ENCODE measurements at regions not wholly inside any gene's neighbourhood (a gene's known extent, or its start where the extent isn't known, plus 50 kb on each side); places are given as distances from the start of the nearest gene placed in this dataset.

DNA sequence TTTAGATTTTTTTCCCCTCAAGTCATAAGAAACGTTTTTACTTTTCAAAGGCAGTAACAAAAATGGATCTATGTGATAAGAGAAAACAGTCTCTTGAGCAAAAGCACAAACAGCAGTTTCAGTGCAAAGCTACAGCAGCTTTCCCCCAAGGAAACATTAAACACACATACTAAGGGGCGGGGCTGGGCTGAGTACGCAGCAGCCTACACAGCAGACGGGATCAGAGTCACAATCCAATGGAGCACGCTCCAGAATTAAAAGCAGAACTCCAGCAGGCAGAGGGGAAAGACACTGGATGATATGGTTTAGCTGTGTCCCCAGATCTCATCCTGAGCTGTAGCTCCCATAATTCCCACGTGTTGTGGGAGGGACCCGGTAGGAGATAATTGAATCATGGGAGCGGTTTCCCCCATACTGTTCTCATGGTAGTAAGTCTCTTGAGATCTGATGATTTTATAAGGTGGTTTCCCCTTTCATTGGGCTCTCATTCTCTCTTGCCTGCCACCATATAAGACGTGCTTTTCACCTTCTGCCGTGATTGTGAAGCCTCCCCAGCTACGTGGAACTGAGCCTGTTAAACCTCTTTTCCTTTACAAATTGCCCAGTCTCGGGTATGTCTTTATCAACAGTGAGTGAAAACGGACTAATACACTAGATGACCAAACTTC is 116.2 kb upstream of the SLCO3A1 start:
- DNase-seq (ENCODE audit: low read depth), result no peak

DNA sequence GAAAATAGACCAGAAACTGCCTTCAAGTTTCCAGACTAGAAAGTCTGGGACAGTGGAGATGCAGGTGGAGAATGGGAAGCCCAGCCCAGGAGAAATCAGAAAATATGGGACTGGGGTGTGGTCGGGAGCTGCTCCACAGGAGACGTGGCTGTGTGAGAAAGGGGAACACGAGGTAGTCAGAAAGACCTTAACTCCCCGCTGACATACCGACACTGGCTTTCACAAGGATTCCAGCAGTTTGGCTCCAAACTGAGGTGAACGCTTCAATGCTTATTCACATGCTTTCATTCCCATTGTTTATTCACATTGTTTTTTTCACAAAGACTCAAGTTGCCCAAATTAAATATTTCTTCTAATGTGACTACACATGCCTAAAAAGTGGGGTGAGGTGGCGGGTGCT is 111.5 kb upstream of the SLCO3A1 start:
- no peak for DNase-seq (ENCODE audit: low read depth)

DNA sequence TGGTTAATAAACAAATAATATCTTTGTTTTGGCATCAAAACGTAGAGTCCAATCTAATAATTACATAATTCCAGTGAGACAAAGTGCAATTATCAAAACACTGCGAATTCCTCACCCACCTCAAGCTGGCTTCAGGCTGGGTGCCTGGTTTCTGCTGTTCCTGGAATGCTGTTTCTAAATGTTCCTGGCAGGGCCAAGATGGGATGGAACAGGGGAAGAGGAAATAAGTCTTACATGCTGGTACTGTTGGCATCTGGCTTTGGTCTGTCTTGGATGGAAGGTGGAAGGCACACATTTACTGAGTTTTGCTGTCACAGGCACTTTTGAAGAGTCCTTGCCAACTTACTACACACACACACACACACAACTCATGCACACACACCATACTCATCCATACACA is 101.9 kb upstream of the SLCO3A1 start:
- no peak for DNase-seq (ENCODE audit: low read depth)

DNA sequence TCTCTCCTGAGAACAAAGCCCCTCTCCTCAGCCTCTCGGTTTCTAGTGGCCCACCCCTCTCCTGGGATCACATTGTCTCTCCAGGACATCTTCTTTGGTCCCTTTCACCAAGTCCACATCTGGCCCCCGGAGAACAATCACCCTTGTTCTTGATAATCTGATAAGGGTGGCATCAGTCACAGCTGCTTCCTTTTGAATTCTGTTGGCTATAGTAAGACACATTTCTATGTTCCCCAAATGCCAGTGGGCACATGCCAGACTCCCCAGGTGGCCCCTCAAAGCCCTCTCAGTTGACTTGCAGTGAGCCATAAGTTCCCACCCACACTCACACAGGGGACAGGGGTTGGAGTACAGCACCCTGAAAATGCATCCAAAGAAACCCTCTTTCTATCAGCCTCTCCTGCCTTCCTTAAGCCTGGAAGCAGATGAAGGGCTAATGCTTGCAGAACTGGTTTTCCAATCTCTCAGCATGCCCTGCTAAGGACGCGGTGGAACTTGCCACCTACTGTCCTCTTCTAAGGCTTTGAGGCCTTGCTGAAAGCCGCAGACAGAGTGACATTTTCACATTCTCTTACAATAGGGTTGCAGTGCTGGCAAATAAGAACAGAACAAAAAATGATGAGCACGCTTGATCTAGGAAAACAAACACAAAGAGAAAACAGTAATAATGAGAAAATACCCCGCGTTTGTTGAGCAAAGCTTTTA is 101.3 kb upstream of the SLCO3A1 start:
- no peak for DNase-seq (ENCODE audit: low read depth)

DNA sequence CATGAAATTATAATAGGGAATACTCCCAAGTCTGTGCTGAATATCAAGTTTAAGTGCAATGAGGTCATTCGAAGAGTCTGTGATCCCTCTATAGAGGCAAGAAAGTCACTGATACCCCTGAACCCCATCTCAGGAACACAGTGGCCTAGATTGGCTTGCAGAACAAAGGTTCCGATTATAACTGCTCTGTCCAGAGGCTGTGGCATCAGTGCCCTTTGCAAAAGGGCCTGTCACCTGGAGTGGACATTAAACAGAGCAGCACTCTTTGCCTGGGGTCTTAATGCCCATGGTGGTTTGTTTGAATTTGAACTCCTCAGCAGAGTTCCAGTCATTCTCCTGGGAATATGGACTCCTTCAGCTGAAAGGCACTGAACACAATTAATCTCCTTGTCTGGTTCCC is 93.9 kb upstream of the SLCO3A1 start:
- no peak for DNase-seq (ENCODE audit: low read depth)

DNA sequence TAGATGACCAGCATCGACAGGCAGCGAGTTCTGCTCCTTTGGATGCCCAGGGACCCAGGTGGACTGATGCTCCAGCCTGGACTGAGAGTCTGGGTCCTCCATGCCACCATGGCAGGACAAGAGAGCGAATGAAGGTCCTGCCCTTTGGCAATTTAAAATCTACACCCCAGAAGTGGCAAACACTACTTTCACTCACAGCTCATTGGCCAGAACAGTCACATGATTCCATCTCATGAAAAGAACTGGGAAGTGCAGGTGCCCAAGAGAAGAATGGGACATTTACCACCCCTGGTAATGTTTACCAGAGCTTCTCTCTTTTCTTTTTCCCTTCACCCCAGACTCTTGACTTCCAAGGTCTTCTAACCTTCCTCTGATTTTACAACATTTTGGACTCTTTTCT is 87.8 kb upstream of the SLCO3A1 start:
- no peak for DNase-seq (ENCODE audit: low read depth)

DNA sequence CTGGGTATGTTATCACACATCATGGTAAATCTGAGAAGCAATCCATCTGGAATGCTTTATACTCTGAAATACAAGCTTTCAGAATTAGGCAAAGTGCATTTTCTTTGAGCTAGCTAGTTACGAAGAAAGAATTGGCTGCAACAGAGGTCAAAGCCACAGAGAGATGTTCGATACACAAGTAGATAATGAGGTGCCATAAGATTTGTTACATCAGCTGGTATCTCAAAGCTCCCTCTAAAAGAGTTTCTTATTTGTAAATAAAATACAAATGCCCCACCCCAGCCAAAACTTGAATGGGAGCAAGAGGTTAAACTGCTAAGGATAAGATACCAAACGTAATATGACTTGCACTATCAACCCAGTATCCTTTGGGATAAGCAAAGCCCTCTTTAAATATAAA is 84.0 kb upstream of the SLCO3A1 start:
- DNase-seq (ENCODE audit: low read depth), result no peak

DNA sequence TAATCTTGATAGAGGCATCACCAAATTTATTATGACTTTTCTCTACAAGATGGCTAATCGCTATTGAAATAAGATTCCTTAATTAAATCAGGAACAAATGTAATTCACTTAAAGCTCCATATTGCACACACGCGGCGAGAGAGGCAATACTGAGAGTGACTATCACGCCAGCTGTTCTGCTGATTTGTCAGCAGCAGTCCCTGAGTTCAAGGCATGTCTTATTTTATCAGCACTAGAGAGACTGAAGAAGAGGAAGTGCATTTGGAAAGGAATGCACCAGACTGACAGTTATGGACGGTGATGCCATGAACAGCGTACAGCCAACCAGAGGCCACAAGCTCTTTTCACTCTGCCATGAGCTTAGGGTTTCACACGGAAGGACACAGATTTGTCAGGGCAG is 83.6 kb upstream of the SLCO3A1 start:
- no peak for DNase-seq (ENCODE audit: low read depth)

DNA sequence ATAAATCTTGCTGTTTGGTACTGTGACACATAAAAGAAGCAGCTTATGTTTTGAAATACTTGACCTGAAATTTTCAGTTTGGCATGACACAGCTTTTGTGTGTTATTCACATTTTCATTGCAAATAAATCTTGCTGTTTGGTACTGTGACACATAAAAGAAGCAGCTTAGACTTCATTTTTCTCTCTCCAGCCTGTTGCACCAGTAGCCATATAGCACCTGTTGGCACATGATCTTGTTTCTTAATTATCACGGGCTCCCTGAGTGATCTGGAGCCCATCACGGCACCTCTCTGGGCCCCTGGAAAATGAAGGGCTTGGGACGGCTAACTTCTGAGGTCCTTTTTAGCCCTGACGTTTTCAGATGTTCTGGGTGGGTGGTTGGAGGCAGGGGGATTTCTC is 77.4 kb upstream of the SLCO3A1 start:
- DNase-seq (ENCODE audit: low read depth), result no peak

DNA sequence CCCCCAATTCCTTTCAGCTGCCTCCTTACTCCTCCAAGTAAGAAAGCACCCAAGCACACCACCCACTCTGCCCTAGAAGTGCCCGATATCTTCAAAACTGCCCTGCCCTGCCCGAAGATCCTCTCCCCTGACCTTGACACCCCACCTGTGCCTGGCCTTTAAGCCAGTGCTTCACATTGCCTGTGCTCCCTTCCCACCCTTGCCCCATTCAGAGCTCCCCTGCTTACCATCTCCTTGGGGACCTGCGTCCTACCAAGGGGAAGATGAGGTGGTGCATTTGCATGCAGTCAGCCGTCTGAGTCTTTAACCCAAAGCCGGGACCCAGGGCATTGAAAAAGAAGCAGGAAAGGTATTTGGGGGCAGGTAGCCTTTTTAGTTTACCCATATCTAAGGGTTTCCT is 73.5 kb upstream of the SLCO3A1 start:
- no peak for DNase-seq (ENCODE audit: low read depth)

DNA sequence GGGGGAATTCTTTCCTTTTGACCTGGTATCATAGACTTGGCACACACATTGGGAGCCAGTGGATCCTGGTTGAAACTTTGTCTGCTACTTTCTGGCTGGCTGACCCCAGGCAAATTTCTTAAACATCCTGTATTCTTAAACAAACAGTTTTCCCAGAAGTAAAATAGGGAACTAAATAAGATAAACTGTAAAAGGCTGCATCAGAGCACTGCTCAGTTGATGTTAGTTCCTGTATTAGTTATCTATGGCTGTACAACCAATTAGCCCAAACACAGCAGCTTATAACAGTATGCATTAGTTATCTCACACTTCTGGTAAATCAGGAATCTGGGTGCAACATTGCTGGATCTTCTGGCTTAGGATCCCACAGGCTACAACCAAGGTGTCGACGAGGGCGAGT is 73.1 kb upstream of the SLCO3A1 start:
- DNase-seq (ENCODE audit: low read depth), result no peak

DNA sequence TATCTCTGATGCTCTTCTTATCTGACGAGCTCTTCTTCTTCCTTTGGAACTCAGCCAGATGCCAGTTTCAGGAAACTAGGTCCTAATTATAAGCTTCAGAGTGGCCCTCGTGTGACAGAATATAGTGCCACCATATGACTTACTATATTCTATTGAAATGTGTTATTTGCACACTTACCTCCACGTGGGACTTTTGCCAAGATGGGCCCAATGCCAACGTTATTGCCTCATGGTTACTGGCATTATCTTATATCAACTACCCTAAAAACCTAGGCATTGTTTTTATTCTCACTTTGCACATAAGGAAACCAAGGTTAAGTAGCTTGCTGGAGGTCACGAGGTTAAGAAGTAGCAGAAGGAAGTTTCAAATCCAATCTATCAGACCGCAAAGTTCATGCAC is 71.3 kb upstream of the SLCO3A1 start:
- DNase-seq (ENCODE audit: low read depth), result no peak

DNA sequence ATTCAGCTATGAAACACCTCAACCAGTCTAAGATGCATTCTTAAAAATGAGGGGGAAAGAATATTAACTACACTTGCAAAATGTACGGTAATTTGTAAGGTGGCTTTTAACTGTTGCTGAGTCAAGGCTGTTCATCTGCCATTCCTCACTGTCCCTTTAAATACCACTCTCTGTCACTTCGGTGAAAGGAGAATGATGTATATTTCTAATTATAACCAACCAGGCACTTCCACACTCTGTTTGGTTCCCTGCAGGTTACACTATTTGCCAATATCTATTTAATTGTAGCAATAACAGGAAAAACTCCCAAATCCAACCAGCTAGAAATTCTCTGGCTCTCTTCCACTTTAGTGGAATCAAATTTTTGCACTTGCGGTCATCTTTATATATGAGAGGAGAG is 70.5 kb upstream of the SLCO3A1 start:
- no peak for DNase-seq (ENCODE audit: low read depth)

DNA sequence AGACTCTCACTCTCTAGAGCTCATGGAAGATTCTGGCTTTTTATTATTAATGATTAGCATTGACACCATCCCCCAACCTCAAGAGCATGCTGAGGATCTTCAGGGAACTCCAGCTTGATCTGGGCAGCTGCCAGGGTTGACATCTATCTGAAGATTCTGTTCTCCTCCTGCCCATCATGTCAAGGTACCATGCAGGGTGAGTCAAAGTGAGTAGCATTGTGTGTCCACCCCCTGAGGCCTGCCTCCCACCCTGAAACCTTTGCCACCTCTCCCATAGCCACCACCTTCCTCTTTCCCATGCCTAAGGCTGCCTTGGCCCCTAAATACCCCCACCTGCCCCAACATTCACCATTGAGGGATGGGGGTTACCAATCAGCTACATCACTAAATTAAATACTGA is 70.1 kb upstream of the SLCO3A1 start:
- DNase-seq (ENCODE audit: low read depth), result no peak

DNA sequence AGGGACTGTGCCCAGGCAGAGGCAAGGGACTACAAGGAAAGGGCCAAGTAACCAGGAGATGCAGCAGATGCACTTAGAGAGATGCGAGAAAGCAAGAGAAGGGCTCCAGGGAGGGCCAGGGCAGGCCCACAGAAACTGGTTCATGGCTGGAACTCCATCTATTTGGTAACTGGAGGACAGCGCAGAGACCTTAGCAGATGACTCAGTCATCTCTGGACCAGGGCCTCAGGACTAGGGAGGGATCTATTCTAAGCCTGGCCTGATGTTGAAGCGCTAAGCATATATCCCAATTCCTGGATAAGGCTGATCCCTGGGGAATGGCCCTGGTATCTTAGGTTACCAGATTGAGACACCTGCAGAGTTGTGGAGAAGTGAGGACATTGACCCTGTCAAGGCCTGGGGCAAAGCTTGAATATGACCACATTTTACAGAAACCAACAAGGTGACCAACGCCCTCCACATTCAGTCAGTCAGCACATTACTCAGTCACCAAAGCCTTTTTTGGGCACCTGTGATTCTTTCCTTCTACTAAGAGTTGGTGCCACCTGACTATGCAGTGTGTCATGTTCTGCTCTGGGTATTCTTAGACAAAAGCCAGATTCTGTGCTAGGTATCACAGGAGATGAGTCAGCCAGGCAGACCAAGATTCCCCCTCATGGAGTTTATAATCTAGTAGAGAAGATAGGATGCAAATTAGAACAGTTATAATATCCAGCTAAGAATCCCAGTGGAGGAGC is 68.4 kb upstream of the SLCO3A1 start:
- DNase-seq (ENCODE audit: low read depth), result no peak

DNA sequence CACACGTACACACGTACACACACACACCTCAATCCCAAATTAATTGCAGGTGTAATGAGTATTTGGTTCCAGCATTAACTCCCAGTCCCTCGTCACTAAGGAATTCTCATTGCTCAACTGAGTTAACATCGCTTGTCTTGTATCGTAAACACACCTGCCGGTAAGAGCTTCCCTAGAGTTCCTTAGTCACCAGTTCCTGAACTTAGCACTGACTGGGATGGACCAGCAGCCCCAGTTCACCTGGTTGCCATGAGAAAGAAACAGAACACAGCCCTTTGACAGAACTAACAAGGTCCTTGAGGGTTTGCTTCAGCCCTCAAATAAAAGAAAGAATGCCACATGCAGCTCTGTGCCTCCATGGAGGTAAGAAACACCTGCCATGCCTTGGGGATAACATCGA is 66.3 kb upstream of the SLCO3A1 start:
- DNase-seq (ENCODE audit: low read depth), result no peak

DNA sequence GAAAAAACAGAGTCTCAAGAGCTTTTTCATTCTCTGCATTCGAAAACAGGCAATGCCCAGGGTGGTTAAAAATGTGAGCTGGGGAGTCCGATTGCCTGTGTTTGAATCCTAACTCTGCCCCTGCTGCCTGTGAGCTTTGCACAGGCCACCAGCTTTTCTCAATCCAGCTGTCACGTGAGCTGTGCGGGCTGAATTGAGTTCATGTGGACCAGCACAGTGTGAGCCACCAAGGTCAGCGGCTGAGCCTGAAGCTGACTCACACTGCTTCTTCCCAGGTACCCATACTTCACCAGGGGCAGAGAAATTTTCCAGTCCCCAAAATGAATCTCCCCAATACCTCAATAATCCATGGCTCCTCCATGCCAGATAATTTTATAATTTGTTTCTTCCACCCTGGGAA is 64.4 kb upstream of the SLCO3A1 start:
- DNase-seq (ENCODE audit: low read depth), result no peak

DNA sequence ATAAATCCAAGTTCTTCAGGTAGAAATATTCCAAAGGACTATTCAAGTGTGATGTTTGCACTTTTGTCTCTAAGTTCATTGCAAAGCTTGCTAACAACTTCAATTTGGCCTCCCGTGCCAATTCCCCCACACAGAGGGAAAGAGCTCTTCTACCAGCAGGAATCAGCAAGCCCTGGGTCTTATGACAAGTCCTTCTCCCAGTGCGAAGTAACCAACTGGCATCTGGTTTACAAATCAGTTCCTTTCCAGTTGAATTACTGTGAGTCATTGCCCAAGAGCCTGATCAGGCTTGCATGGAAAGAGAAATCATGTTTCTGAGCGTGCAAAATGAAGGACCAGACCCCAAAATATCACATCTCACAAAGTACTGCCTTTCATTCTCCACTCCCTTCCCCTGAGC is 62.7 kb upstream of the SLCO3A1 start:
- no peak for DNase-seq (ENCODE audit: low read depth)

DNA sequence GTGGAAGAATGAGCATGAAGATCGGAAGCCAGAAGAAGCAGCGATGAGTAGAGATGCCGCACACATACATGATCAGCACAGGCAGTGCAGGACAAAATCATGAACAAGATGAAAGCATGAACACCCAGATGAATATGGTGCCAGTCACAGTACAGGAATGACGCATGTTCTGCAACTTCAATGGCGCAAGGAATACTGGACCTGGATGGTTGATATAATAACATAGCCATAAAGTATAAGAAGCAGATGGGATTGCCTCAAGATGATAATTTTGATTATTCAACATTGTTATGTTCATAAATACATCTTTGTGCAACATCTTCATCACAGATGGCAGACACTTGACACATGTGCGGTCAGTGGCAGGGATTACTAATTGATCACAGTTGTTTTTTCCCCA is 59.7 kb upstream of the SLCO3A1 start:
- peak; percentile 26 for DNase-seq (ENCODE audit: low read depth)

DNA sequence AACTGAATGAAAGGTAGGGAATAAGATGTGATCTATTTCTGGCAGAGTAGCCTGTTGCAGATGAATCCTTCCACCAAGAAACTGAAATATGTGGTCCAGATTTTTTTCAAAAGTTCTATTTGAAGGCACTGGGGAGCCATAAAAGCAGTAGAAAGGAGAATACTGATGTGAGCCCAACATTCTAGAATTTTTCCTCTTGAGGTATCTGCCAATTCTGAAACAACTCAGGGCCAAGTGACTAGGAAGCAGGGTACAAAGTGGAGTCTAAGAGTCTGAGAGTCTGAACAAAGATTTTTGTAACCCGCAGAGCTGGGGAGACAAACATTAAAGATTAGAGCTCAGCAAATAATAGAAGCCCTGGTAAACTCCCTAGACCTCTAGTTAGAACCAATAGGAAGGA is 58.3 kb upstream of the SLCO3A1 start:
- DNase-seq (ENCODE audit: low read depth), result no peak

DNA sequence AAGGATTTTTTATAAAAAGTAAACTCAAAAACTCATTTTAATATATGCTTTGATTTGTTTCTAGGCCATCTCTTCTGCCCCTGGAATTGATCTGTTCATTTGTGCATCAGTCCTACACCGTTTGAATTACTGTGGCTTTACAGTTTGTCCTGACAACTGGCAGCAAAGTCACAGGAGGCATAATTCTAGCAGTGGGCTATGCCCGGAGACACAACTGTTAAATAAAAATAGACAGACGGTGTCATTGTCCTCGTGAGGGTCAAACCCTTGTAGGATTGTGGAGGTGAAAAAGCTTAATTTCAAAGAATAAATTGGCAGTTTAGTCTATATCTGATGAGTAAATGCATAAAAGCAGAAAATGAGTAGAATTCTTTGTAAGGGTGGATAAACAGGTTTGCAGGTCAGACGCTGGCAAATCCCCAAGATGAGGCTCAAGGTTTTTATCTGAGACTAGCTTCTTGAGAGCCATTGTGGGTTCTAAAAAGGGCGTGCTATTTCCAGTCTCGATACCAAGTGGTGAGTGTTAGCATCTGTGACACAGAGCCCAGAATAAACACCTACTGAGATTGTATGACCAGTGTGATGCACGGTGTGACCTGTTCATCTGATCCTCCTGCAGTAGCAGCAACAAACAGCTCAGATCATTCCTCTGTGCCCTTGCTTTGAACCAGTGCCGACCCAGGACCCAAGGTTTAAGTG is 51.5 kb upstream of the SLCO3A1 start:
- DNase-seq (ENCODE audit: low read depth), result no peak

DNA sequence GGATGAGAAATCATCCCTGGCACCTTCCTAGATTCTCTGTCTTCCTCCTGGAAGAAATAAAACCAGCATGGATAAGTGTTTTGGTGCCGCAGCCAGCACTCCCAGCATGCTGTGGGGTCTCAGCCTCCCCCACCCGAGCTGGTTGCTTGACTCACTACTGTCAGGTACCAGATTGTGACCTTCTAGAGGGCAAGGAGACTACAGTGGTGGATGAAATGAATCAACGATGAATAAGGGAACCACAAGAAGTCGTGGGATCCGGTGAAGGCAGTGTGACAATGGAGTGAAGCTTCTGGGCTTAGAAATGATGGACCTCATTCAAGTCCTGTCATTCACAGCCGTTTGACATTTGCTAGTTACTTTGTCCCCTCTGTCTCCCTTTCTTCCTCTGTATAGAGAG is 50.2 kb upstream of the SLCO3A1 start:
- no peak for DNase-seq (ENCODE audit: low read depth)
